MCF 10A (cell line): ENCODE measurements at regions not wholly inside any gene's neighbourhood (a gene's known extent, or its start where the extent isn't known, plus 50 kb on each side); places are given as distances from the start of the nearest gene placed in this dataset.
"Not testable (repeated sequence)": the region's sequence is repeated elsewhere in the genome, so short reads cannot be mapped to it uniquely, and the experiment has no call there.

Source experiments
- BruUV-seq: library from RNA; stranded (reverse); fragments of 400-500 nt; replicated peaks from 2 replicates; lab custom pipeline; 2021; lab: Mats Ljungman, UMichigan
- CTCF ChIA-PET: fragments of 300-600 bp; sonication (Branson Sonifier 250); formaldehyde crosslinking; extraction: SDS; loops from one replicate; lab custom pipeline; 2021; ENCODE audit warnings: antibody characterized with exemption, inconsistent platforms; lab: Yijun Ruan, JAX
- POLR2A ChIA-PET: fragments of 300-600, 350-650 bp; sonication (Branson Sonifier 250); formaldehyde crosslinking; extraction: SDS; loops from one replicate; lab custom pipeline; 2020; ENCODE audit warnings: antibody characterized with exemption, inconsistent platforms; lab: Yijun Ruan, JAX
- DNase-seq: peaks from one replicate; pipeline ENCODE4 v3.0.0-alpha.2; 2018; ENCODE audit not compliant: unreplicated experiment
- H3K27ac Mint-ChIP-seq: one replicate; pipeline ENCODE4 v1.8.0; 2022; ENCODE audit warnings: mild to moderate bottlenecking, low read depth, mixed read lengths; ENCODE audit not compliant: unreplicated experiment
- H3K27me3 Mint-ChIP-seq: one replicate; pipeline ENCODE4 v1.8.0; 2022; ENCODE audit warnings: mixed read lengths; ENCODE audit not compliant: insufficient read depth, unreplicated experiment
- H3K36me3 Mint-ChIP-seq: one replicate; pipeline ENCODE4 v1.8.0; 2022; ENCODE audit warnings: mild to moderate bottlenecking, moderate library complexity, mixed read lengths; ENCODE audit not compliant: insufficient read depth, unreplicated experiment
- H3K4me1 Mint-ChIP-seq: one replicate; pipeline ENCODE4 v1.8.0; 2022; ENCODE audit warnings: mixed read lengths; ENCODE audit not compliant: insufficient read depth, unreplicated experiment
- H3K4me3 Mint-ChIP-seq: one replicate; pipeline ENCODE4 v1.8.0; 2022; ENCODE audit warnings: mild to moderate bottlenecking, moderate library complexity, mixed read lengths; ENCODE audit not compliant: unreplicated experiment
- H3K9me3 Mint-ChIP-seq: one replicate; pipeline ENCODE4 v1.8.0; 2022; ENCODE audit warnings: mixed read lengths; ENCODE audit not compliant: unreplicated experiment
- CTCF ChIP-seq: fragments of 200-600 bp; IDR thresholded peaks from one replicate; pipeline ENCODE4 v1.8.0; 2022; ENCODE audit warnings: antibody characterized with exemption, mild to moderate bottlenecking; ENCODE audit not compliant: unreplicated experiment
- intact Hi-C: fragments of 100-400 bp; cut with micrococcal nuclease; formaldehyde crosslinking; loops from 2 replicates; pipeline ENCODE4 v1.14.1; 2022

GRCh38 chr6:86087954-86088353 is 445.3 kb upstream of the SYNCRIP start:
- POLR2A ChIA-PET, result no interaction called here
- DNase-seq, result no peak
- H3K4me3 Mint-ChIP-seq, result no peak overlapping the region
- intact Hi-C loops, result no loop called here
- H3K27ac Mint-ChIP-seq, result no peak overlapping the region
- H3K36me3 Mint-ChIP-seq, result no peaks in the 10 kb centered on the region
- H3K9me3 Mint-ChIP-seq, result peaks cover 30% of the 10 kb centered on the region
- H3K27me3 Mint-ChIP-seq, result no peaks in the 10 kb centered on the region
- H3K4me1 Mint-ChIP-seq, result no peaks in the 10 kb centered on the region
- CTCF ChIA-PET, result no interaction called here
- no peak for TF ChIP-seq CTCF
- no TSS peak for BruUV-seq

- Mint-ChIP-seq H3K27me3 (no peaks in the 10 kb centered on the region), H3K9me3 (peaks cover 7% of the 10 kb centered on the region), H3K4me3 (no peak overlapping the region), H3K27ac (no peak overlapping the region), H3K4me1 (no peaks in the 10 kb centered on the region), H3K36me3 (no peaks in the 10 kb centered on the region)
- ChIA-PET POLR2A (no interaction called here), CTCF (no interaction called here)
- intact Hi-C loops, result no loop called here
- BruUV-seq, result no TSS peak
- no peak for DNase-seq
- TF ChIP-seq CTCF, result no peak
Measured at GRCh38 chr6:86079938-86080337, 437.3 kb upstream of the SYNCRIP start.

GRCh38 chr6:86070151-86070550 is 427.5 kb upstream of the SYNCRIP start:
- TF ChIP-seq CTCF, result no peak
- H3K27ac Mint-ChIP-seq, result no peak overlapping the region
- H3K4me3 Mint-ChIP-seq, result no peak overlapping the region
- ChIA-PET CTCF (no interaction called here), POLR2A (no interaction called here)
- H3K4me1 Mint-ChIP-seq, result no peaks in the 10 kb centered on the region
- no peaks in the 10 kb centered on the region for H3K36me3 Mint-ChIP-seq
- intact Hi-C loops, result no loop called here
- DNase-seq, result no peak
- H3K27me3 Mint-ChIP-seq, result no peaks in the 10 kb centered on the region
- BruUV-seq, result no TSS peak
- H3K9me3 Mint-ChIP-seq, result peaks cover 14% of the 10 kb centered on the region

- POLR2A ChIA-PET, DNase-seq, BruUV-seq, H3K27ac Mint-ChIP-seq, intact Hi-C loops, H3K4me1 Mint-ChIP-seq, H3K4me3 Mint-ChIP-seq, H3K36me3 Mint-ChIP-seq: not testable (repeated sequence)
- Mint-ChIP-seq H3K9me3 (peaks cover 30% of the 10 kb centered on the region), H3K27me3 (peaks cover 12% of the 10 kb centered on the region)
- CTCF ChIA-PET, result interaction anchor here (0.6 kb wide), 1 partner anchor 97 kb away, joined by 3 read pairs; no protein-coding TSS in a partner anchor
Measured at GRCh38 chr6:86065002-86065401, 422.3 kb upstream of the SYNCRIP start.

GRCh38 chr6:86057293-86057980 is 414.8 kb upstream of the SYNCRIP start:
- H3K36me3 Mint-ChIP-seq, BruUV-seq, H3K27ac Mint-ChIP-seq, H3K4me1 Mint-ChIP-seq, H3K27me3 Mint-ChIP-seq, intact Hi-C loops, CTCF ChIA-PET, POLR2A ChIA-PET, H3K4me3 Mint-ChIP-seq, DNase-seq, H3K9me3 Mint-ChIP-seq: not testable (repeated sequence)
